ENCODE measurements at regions not wholly inside any gene's neighbourhood (a gene's known extent, or its start where the extent isn't known, plus 50 kb on each side); places are given as distances from the start of the nearest gene placed in this dataset.

DNA sequence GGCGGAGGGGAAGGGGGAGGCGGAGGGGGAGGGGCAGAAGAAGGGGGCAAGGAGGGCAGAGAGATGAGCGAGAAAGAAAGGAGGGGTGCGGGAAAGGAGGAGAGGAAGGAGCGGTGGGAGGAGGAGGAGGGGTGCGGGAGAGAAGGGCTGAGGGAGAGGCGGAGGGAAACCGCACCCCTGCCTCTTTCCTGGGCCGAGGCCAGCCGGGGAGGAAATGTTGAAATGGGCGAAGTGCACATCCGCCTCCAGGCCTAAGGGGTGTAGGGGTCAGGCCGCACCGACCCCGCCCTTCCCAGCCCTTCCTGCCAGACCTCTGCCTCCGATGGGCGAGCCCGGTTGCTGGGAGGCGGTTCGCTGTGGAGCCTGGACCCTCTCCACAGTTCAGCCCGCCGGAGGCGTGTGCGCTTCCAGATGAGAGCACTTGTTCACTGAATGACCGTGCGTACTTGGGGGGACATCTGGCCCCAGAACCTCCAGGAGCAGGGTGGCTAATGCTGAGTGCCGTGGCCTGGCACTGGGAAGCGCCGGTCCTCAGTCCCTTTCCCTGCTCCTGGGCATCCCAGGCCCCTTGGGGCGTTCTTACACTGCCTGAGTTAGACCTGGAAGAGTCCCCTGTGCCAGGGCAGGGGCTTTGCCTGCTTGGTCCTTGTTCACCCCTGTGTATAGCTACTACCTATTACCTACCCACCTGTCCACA lies 110.3 kb upstream of the KLF13 start:
- TF ChIP-seq EZH2 (IDR thresholded peaks at IDR 0.05) (no peak), POLR2AphosphoS5 (IDR thresholded peaks at IDR 0.05; ENCODE audit: borderline replicate concordance, low read depth, low read length) (no peak), FOXP2 (optimal IDR thresholded peaks at IDR 0.05; ENCODE audit: control extremely low read depth, extremely low read length, insufficient read depth) (no peak)

Measured in SK-N-MC (cell line).